GM12864 (cell line): ENCODE measurements at regions not wholly inside any gene's neighbourhood (a gene's known extent, or its start where the extent isn't known, plus 50 kb on each side); places are given as distances from the start of the nearest gene placed in this dataset.

Source experiments
- DNase-seq: peaks from one replicate; pipeline ENCODE4 v3.0.0-alpha.2; 2011; ENCODE audit warnings: low read depth
- H3K4me3 ChIP-seq: 2 replicates; pipeline ENCODE4 v1.5.1; 2011; ENCODE audit warnings: mild to moderate bottlenecking, low read depth, low read length, control low read depth
- TF ChIP-seq, protein P1 (sequence below): IDR thresholded peaks from 2 replicates; pipeline ENCODE4 v1.5.1; 2011; ENCODE audit warnings: low read depth, mild to moderate bottlenecking, moderate library complexity, low read length, control low read depth, inconsistent platforms; ENCODE audit errors: missing control alignments

DNA sequence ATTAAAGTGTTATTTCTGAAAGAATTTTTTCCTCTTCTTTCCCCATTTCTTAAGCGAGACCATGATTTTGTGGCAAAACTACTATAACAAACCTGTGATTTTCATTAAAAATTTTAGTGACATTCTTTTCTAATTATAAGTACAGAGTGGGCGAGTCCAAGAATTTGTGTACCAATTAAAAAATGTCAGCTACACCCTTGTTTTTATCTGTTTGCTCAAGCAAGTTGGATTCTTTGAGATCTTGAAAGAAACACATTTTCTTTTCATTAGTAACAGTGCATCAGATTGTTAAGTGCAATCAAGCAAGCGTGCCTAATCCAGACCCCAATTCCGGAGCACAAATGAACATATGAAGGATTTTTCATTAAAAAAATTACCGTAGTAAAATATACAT is 338.8 kb upstream of the DDHD1 start:
- H3K4me3 ChIP-seq, result no peak overlapping the region
- DNase-seq, result no peak
- TF ChIP-seq, protein P1, sequence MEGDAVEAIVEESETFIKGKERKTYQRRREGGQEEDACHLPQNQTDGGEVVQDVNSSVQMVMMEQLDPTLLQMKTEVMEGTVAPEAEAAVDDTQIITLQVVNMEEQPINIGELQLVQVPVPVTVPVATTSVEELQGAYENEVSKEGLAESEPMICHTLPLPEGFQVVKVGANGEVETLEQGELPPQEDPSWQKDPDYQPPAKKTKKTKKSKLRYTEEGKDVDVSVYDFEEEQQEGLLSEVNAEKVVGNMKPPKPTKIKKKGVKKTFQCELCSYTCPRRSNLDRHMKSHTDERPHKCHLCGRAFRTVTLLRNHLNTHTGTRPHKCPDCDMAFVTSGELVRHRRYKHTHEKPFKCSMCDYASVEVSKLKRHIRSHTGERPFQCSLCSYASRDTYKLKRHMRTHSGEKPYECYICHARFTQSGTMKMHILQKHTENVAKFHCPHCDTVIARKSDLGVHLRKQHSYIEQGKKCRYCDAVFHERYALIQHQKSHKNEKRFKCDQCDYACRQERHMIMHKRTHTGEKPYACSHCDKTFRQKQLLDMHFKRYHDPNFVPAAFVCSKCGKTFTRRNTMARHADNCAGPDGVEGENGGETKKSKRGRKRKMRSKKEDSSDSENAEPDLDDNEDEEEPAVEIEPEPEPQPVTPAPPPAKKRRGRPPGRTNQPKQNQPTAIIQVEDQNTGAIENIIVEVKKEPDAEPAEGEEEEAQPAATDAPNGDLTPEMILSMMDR, result no peak

DNA sequence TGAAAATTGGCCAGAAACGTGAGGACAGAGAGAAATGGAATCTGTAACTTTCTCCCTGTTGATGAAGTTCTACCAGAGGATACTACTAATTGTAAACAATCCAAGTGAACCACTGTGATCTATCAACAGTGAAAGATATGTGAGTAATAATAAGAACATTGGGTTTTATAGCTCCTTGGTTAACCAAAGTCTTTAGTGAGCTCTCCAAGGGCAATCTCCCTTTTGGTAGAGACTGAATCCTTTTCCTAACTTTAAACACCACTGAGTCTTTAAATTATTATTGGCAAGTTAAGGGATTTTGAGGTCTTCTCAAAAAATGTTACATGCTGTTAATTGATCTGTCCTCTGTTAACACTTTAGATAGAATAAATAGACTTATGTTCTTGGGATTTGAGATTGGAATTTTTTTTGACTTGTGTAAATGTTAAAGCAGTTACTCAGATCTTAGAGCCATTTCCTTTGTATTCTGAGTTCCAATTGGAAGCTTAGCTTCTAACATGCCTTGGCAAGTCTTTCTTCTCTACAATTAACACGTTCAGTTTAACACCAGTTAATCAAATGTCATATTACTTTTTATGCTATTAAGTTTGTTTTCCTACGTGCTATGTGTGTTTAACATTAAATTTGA is 338.2 kb upstream of the DDHD1 start:
- DNase-seq, result no peak
- TF ChIP-seq, protein P1, result no peak

DNA sequence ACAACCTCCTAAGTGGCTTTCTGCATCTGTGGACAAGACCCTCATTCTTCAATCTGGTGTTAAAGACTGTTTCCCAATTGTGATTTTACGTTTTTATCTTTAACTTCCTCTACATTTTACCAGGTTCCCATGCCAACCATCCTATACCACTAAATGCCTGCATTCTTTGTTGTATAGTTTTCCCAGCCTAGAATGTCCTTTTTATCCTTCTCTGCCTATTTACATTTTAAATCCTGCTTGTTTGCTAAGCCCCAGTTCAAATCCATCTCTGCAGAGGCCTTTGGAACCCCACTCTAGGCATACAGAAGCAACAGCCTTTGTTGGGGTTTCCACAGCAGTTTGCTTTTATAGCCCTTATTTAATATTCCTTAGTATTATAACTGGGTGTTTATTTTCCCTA is 325.1 kb upstream of the DDHD1 start:
- TF ChIP-seq, protein P1, result no peak
- no peak for DNase-seq
- H3K4me3 ChIP-seq, result no peak overlapping the region

More for the DNA sequence above, 338.2 kb upstream of the DDHD1 start:
- no peak overlapping the region for H3K4me3 ChIP-seq

DNA sequence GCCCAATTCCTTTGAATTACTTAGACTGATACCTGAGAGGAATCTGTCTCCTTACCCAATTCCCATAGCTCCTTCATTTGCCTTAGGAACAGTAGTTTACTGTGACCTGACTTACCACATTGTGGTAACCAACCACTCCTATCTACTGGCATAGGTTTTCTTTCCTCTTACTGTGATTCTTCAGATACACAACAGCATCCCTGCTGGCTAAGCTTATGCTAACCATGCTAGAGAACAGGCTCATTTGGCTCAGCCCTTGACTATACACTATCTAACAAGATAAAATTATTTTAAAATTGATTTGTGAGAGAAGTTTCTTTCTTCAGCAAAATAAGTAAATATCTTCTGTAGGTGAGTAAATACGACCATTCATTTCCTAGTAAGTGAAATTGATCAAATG is 320.4 kb upstream of the DDHD1 start:
- no peak overlapping the region for H3K4me3 ChIP-seq
- TF ChIP-seq, protein P1, result no peak
- DNase-seq, result no peak

DNA sequence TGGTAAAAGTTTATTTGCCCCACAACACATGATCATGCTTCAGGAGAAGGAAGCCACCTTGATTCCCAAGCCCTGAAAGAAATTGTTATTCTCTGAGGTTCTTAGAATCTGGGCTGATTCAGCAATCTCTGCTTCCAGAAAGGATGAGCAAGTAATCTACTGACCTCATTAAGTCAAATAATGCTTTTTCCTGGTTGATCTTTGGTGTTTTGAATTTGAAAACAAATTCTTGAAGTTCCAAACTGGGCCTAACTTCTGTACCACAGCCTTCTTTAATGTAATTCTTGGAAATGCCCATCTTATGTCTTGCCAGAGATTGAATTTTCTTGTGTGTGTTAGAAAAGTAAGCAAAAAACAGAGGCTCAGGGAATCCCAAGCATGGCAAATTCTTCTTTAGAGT is 319.2 kb upstream of the DDHD1 start:
- TF ChIP-seq, protein P1, result no peak
- DNase-seq, result no peak
- no peak overlapping the region for H3K4me3 ChIP-seq

DNA sequence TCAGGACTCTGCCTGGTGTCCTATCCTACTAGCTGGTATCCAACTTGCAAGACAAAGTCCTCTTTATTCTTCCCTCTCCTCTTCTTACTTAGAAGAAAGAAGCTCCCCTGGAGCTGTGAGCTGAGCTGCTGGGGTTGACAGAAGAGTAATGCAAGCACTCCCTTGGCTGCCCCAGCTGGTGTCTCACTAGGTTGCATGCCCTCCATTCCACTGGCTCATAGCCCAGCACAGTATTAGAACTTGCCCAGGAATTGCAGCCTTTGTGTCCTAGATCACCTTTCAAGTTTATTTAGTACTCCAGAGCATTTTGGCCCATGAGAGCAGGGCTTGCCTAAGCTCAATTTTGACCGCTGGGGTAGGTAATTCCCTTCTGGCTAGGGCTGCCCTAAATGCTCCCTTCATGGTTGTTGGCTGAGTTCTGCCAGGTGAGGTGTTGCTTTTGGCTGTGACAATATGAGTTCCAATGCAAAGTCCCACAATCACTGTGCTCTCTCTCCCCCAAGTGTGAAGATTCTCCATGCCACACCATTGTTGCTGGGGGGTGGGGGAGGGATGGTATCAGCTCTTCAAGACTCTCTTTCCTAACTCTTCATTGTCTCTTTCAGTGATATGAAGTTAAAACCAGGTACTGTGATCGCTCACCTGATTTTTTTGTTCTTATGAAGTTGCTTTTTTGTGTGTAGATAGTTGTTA is 317.4 kb upstream of the DDHD1 start:
- TF ChIP-seq, protein P1, result no peak
- no peak overlapping the region for H3K4me3 ChIP-seq
- no peak for DNase-seq

DNA sequence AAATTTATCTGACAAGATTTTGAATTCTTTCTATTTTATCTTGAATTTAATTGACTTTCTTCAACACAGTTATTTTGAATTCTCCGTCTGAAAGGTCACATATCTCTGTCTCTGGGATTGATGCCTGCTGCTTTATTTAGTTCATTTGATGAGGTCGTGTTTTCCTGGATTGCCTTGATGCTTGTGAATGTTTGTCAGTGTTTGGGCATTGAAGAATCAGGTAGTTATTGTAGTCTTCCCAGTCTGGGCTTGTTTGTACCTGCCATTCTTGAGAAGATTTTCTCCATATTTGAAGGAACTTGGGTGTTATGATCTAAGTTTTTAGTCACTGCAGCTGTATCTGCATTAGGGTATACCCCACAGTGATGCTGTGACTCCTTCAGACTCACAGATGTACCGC is 315.8 kb upstream of the DDHD1 start:
- no peak for DNase-seq
- no peak overlapping the region for H3K4me3 ChIP-seq
- TF ChIP-seq, protein P1, result no peak
